T-cell (primary cell): ENCODE measurements at regions not wholly inside any gene's neighbourhood (a gene's known extent, or its start where the extent isn't known, plus 50 kb on each side); places are given as distances from the start of the nearest gene placed in this dataset.

Source experiments
- ATAC-seq, 4 experiments: fragments of 200-7000 bp in 3 of 4; fragments of 150-1000 bp in 1 of 4; cut with Tn5 transposase; replicated peaks in 1 of 4; 1 replicate in 3 of 4; 2 replicates in 1 of 4; pipeline ENCODE4 v1.10.0; 2021; ENCODE audit warnings: moderate library complexity in 3 of 4, mild to moderate bottlenecking in 2 of 4, moderate number of reproducible peaks in 1 of 4
- CTCF ChIA-PET, 2 donors: fragments of 300-600 bp; sonication (Branson Sonifier 250); formaldehyde crosslinking; loops; one replicate each; lab custom pipeline; 2022; ENCODE audit warnings: antibody characterized with exemption in 2 of 2; lab: Charles Lee
- POLR2A ChIA-PET, 2 donors: fragments of 300-600 bp; sonication (Branson Sonifier 250); formaldehyde crosslinking; loops; one replicate each; lab custom pipeline; 2022; ENCODE audit warnings: antibody characterized with exemption in 2 of 2; lab: Charles Lee
- DNase-seq, 35 experiments: peaks; one replicate each; pipeline versions ENCODE4 v3.0.0 to v3.0.0-alpha.2; 2013 to 2023
- H3K27ac ChIP-seq: one replicate; pipeline ENCODE4 v1.5.1; 2013; ENCODE audit warnings: low read length
- H3K27me3 ChIP-seq, 2 experiments: replicated peaks in 1 of 2; 1 replicate in 1 of 2; 2 replicates in 1 of 2; pipeline versions ENCODE4 v1.6.1 to v1.7.0; 2013; ENCODE audit warnings: low read length in 1 of 2, mixed read lengths in 1 of 2; ENCODE audit not compliant: control insufficient read depth in 2 of 2, insufficient read depth in 2 of 2; ENCODE audit errors: extremely low read depth in 1 of 2
- H3K36me3 ChIP-seq, 2 donors: 1 replicate in 1 of 2; 2 replicates in 1 of 2; pipeline versions ENCODE4 v1.6.1 to v1.7.0; 2013; ENCODE audit warnings: low read length in 1 of 2; ENCODE audit not compliant: control insufficient read depth in 2 of 2, insufficient read depth in 1 of 2; ENCODE audit errors: extremely low read depth in 1 of 2
- H3K4me1 ChIP-seq, 2 experiments: 1 replicate in 1 of 2; 2 replicates in 1 of 2; pipeline versions ENCODE4 v1.6.1 to v1.7.0; 2013; ENCODE audit warnings: low read length in 2 of 2, mixed read lengths in 1 of 2; ENCODE audit not compliant: insufficient read depth in 2 of 2, control insufficient read depth in 1 of 2; ENCODE audit errors: extremely low read depth in 1 of 2
- H3K4me3 ChIP-seq, 2 donors: 1 replicate in 1 of 2; 2 replicates in 1 of 2; pipeline versions ENCODE4 v1.5.1 to v1.7.0; 2013; ENCODE audit warnings: mild to moderate bottlenecking in 2 of 2, low read length in 1 of 2, moderate library complexity in 1 of 2; ENCODE audit not compliant: control insufficient read depth in 1 of 2; ENCODE audit errors: extremely low read depth in 1 of 2
- H3K9me3 ChIP-seq: 2 replicates; pipeline ENCODE4 v1.7.0; 2013
- H3K27ac Mint-ChIP-seq, 2 donors: one replicate each; pipeline ENCODE4 v1.8.0; 2020 to 2021; ENCODE audit warnings: mild to moderate bottlenecking in 2 of 2, mixed read lengths in 2 of 2
- H3K27me3 Mint-ChIP-seq, 2 donors: one replicate each; pipeline ENCODE4 v1.8.0; 2021 to 2022; ENCODE audit warnings: mixed read lengths in 2 of 2
- H3K36me3 Mint-ChIP-seq: one replicate; pipeline ENCODE4 v1.8.0; 2021; ENCODE audit warnings: mixed read lengths
- H3K4me1 Mint-ChIP-seq, 3 donors: one replicate each; pipeline ENCODE4 v1.8.0; 2020 to 2022; ENCODE audit warnings: mixed read lengths in 3 of 3, mild to moderate bottlenecking in 1 of 3
- H3K4me3 Mint-ChIP-seq, 3 donors: one replicate each; pipeline ENCODE4 v1.8.0; 2020 to 2022; ENCODE audit warnings: mild to moderate bottlenecking in 3 of 3, mixed read lengths in 3 of 3, moderate library complexity in 3 of 3
- H3K9me3 Mint-ChIP-seq, 3 donors: one replicate each; pipeline ENCODE4 v1.8.0; 2020 to 2022; ENCODE audit warnings: mixed read lengths in 3 of 3
- WGBS: methylation state at CpG from one replicate; pipeline ENCODE4 v1.1.5; 2013; ENCODE audit warnings: missing lambda C conversion rate; ENCODE audit not compliant: insufficient coverage; 5-methylcytosine and 5-hydroxymethylcytosine counted together

- Histone ChIP-seq H3K4me3 (no peak overlapping the region), H3K27me3 (peaks cover 0 to 3% of the 10 kb centered on the region in 2 experiments), H3K9me3 (no peaks in the 10 kb centered on the region), H3K4me1 (no peaks in the 10 kb centered on the region), H3K36me3 (no peaks in the 10 kb centered on the region), H3K27ac (no peak overlapping the region)
- DNase-seq = no peak
- Mint-ChIP-seq H3K27me3 (peaks cover 6 to 7% of the 10 kb centered on the region in 2 donors), H3K27ac (no peak overlapping the region), H3K36me3 (no peaks in the 10 kb centered on the region), H3K4me1 (no peaks in the 10 kb centered on the region), H3K9me3 (peaks cover 11 to 13% (median 11%) of the 10 kb centered on the region in 3 donors), H3K4me3 (no peak overlapping the region)
- 100% methylated on average over 1 of the region's 4 CpGs for WGBS
- ChIA-PET CTCF (no interaction called here), POLR2A (no interaction called here)
- no peak for ATAC-seq
These were observed 50.3 kb upstream of the SORBS2 start for GRCh38 chr4:185862340-185862739.

GRCh38 chr4:185863946-185864345 is 52.0 kb upstream of the SORBS2 start:
- Mint-ChIP-seq H3K36me3 (no peaks in the 10 kb centered on the region), H3K4me1 (no peaks in the 10 kb centered on the region), H3K27ac (no peak overlapping the region), H3K4me3 (no peak overlapping the region), H3K27me3 (peaks cover 6 to 7% of the 10 kb centered on the region in 2 donors), H3K9me3 (peaks cover 0 to 6% (median 5%) of the 10 kb centered on the region in 3 donors)
- Histone ChIP-seq H3K4me3 (no peak overlapping the region), H3K4me1 (no peaks in the 10 kb centered on the region), H3K36me3 (no peaks in the 10 kb centered on the region), H3K27ac (no peak overlapping the region), H3K9me3 (no peaks in the 10 kb centered on the region), H3K27me3 (peaks cover 0 to 3% of the 10 kb centered on the region in 2 experiments)
- DNase-seq = no peak
- no CpG with 5 or more reads among the region's 1 CpG for WGBS
- ChIA-PET POLR2A (no interaction called here), CTCF (no interaction called here)
- no peak for ATAC-seq

GRCh38 chr4:185865901-185866328 is 53.9 kb upstream of the SORBS2 start:
- Mint-ChIP-seq H3K27me3 (peaks cover 4 to 6% of the 10 kb centered on the region in 2 donors), H3K4me1 (no peaks in the 10 kb centered on the region), H3K27ac (no peak overlapping the region), H3K36me3 (no peaks in the 10 kb centered on the region), H3K4me3 (no peak overlapping the region), H3K9me3 (no peaks in the 10 kb centered on the region)
- no peaks in the 10 kb centered on the region for H3K4me1 ChIP-seq
- H3K27me3 ChIP-seq = peaks cover 0 to 3% of the 10 kb centered on the region in 2 experiments
- H3K9me3 ChIP-seq = no peaks in the 10 kb centered on the region
- DNase-seq (no peak), ATAC-seq (no peak)
- H3K36me3 ChIP-seq = no peaks in the 10 kb centered on the region
- no peak overlapping the region for H3K4me3 ChIP-seq
- 50% methylated on average over 1 of the region's 4 CpGs for WGBS
- ChIA-PET CTCF (no interaction called here), POLR2A (interaction anchor here in 1 of 2 donors (0.6 kb wide), 1 partner anchor 15 kb away, joined by 3 read pairs; no protein-coding TSS in a partner anchor)
- H3K27ac ChIP-seq = no peak overlapping the region

GRCh38 chr4:185867770-185868169 is 55.8 kb upstream of the SORBS2 start:
- H3K27me3 ChIP-seq = no peaks in the 10 kb centered on the region
- no peak overlapping the region for H3K4me3 Mint-ChIP-seq
- H3K27ac Mint-ChIP-seq = no peak overlapping the region
- H3K4me3 ChIP-seq = no peak overlapping the region
- ChIA-PET POLR2A (no interaction called here), CTCF (no interaction called here)
- no peaks in the 10 kb centered on the region for H3K4me1 ChIP-seq
- no peaks in the 10 kb centered on the region for H3K36me3 ChIP-seq
- no peak overlapping the region for H3K27ac ChIP-seq
- 70% methylated on average over 2 of the region's 3 CpGs for WGBS
- H3K9me3 Mint-ChIP-seq = no peaks in the 10 kb centered on the region
- DNase-seq (no peak), ATAC-seq (no peak)
- peaks cover 0 to 2% of the 10 kb centered on the region in 2 donors for H3K27me3 Mint-ChIP-seq
- H3K9me3 ChIP-seq = no peaks in the 10 kb centered on the region
- no peaks in the 10 kb centered on the region for H3K36me3 Mint-ChIP-seq
- H3K4me1 Mint-ChIP-seq = no peaks in the 10 kb centered on the region

- ATAC-seq = no peak
- no peaks in the 10 kb centered on the region for H3K36me3 Mint-ChIP-seq
- WGBS = no CpG with 5 or more reads among the region's 3 CpGs
These were observed 57.0 kb upstream of the SORBS2 start for GRCh38 chr4:185868983-185869382.

DNA sequence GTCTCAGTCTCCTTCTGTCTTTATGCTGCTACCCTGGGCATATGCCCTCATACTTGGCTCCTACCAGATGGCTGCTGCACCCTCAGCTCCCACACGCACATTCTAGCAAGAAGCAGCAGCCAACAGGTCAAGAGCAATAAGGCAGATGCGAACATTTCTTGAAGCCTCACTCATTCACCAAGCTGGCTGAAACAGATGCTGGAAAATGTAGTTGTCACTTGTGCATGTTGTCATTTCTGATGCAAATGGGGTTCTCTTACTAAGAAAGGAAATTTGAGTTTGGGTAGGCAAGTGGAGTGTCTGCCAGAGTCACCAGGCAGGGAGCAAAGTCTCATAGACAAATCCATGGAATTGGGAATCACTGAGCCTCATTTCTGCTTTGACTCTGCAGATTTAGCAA is 57.4 kb upstream of the SORBS2 start:
- Histone ChIP-seq H3K27me3 (no peaks in the 10 kb centered on the region), H3K27ac (no peak overlapping the region), H3K36me3 (no peaks in the 10 kb centered on the region), H3K4me3 (no peak overlapping the region), H3K4me1 (no peaks in the 10 kb centered on the region), H3K9me3 (no peaks in the 10 kb centered on the region)
- Mint-ChIP-seq H3K9me3 (no peaks in the 10 kb centered on the region), H3K27ac (no peak overlapping the region), H3K4me1 (no peaks in the 10 kb centered on the region), H3K4me3 (no peak overlapping the region), H3K36me3 (no peaks in the 10 kb centered on the region), H3K27me3 (no peaks in the 10 kb centered on the region)
- DNase-seq (no peak), ATAC-seq (no peak)
- ChIA-PET POLR2A (no interaction called here), CTCF (no interaction called here)
- WGBS = no CpG with 5 or more reads among the region's 2 CpGs

More at GRCh38 chr4:185868983-185869382, 57.0 kb upstream of the SORBS2 start:
- no peak for DNase-seq
- Histone ChIP-seq H3K36me3 (no peaks in the 10 kb centered on the region), H3K4me3 (no peak overlapping the region), H3K4me1 (no peaks in the 10 kb centered on the region), H3K27ac (no peak overlapping the region), H3K27me3 (no peaks in the 10 kb centered on the region), H3K9me3 (no peaks in the 10 kb centered on the region)
- ChIA-PET CTCF (no interaction called here), POLR2A (no interaction called here)
- H3K27me3 Mint-ChIP-seq = no peaks in the 10 kb centered on the region
- no peak overlapping the region for H3K27ac Mint-ChIP-seq
- no peaks in the 10 kb centered on the region for H3K9me3 Mint-ChIP-seq
- H3K4me3 Mint-ChIP-seq = no peak overlapping the region
- H3K4me1 Mint-ChIP-seq = no peaks in the 10 kb centered on the region

DNA sequence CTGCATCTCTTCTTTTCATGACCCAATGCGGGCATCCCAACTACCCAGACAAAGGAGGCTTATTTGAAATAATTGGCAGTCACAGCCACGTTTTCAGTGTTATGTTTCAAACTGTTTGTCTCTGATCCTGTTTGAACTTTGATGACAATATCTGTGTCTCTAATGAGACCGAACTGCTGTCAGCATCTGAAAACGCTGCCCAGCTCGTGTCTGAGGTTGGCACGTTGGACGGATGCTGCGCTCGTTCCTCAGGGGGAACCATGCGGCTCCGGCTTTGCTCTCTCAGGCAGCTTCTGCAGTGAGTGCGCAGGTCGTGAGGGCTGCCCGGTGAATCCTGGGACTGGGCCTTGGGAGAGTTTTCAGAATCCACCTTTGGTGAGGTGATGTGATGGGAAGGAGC is 58.4 kb upstream of the SORBS2 start:
- Histone ChIP-seq H3K4me1 (no peaks in the 10 kb centered on the region), H3K27me3 (no peaks in the 10 kb centered on the region), H3K36me3 (no peaks in the 10 kb centered on the region), H3K27ac (no peak overlapping the region), H3K4me3 (no peak overlapping the region), H3K9me3 (no peaks in the 10 kb centered on the region)
- Mint-ChIP-seq H3K9me3 (no peaks in the 10 kb centered on the region), H3K4me3 (no peak overlapping the region), H3K4me1 (no peaks in the 10 kb centered on the region), H3K27ac (no peak overlapping the region), H3K36me3 (no peaks in the 10 kb centered on the region), H3K27me3 (peaks cover 0 to 2% of the 10 kb centered on the region in 2 donors)
- no peak for ATAC-seq
- DNase-seq = no peak
- WGBS = 86% methylated on average over 10 of the region's 14 CpGs
- CTCF ChIA-PET = no interaction called here
- POLR2A ChIA-PET = no interaction called here
